MM.1S (cell line): ENCODE measurements at regions not wholly inside any gene's neighbourhood (a gene's known extent, or its start where the extent isn't known, plus 50 kb on each side); places are given as distances from the start of the nearest gene placed in this dataset.

Experiments
- EZH2 ChIP-seq: fragments of 300-600 bp; sonication (generic); optimal IDR thresholded peaks from 2 replicates; pipeline ENCODE3; 2017; ENCODE audit warnings: low read depth, mild to moderate bottlenecking, antibody characterized with exemption, low read length, mixed read lengths
- EZH2phosphoT487 ChIP-seq: fragments of 300-600 bp; sonication (generic); IDR thresholded peaks from 2 replicates; pipeline ENCODE4 v1.6.1; 2018; ENCODE audit warnings: antibody characterized with exemption, low read length
- TF ChIP-seq, protein P1 (sequence below): fragments of 300-600 bp; sonication (generic); IDR thresholded peaks from 2 replicates; pipeline ENCODE4 v1.5.1; 2016; ENCODE audit warnings: antibody characterized with exemption, low read length, mixed read lengths

DNA sequence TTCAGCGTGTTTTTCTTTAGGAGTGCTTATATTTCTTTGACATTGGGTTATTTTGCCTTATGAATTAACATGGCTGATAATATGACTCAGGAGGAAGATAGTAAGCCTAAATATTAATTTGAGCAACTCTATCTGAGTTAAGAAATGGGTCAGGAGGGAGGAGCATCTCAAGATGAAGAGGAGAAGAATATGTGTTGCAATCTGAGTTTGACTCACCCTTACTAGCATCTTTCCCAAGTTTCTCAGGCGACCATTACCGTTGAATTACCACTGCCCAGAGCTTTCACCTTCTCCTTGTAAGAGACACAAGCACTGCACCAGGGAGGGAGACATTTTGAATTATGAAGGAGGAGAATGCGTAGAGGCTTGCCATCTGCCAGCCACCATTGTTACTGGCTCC, 138.3 kb upstream of the MYRIP start:
- TF ChIP-seq, protein P1, sequence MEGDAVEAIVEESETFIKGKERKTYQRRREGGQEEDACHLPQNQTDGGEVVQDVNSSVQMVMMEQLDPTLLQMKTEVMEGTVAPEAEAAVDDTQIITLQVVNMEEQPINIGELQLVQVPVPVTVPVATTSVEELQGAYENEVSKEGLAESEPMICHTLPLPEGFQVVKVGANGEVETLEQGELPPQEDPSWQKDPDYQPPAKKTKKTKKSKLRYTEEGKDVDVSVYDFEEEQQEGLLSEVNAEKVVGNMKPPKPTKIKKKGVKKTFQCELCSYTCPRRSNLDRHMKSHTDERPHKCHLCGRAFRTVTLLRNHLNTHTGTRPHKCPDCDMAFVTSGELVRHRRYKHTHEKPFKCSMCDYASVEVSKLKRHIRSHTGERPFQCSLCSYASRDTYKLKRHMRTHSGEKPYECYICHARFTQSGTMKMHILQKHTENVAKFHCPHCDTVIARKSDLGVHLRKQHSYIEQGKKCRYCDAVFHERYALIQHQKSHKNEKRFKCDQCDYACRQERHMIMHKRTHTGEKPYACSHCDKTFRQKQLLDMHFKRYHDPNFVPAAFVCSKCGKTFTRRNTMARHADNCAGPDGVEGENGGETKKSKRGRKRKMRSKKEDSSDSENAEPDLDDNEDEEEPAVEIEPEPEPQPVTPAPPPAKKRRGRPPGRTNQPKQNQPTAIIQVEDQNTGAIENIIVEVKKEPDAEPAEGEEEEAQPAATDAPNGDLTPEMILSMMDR, result no peak
- TF ChIP-seq EZH2, result no peak
- TF ChIP-seq EZH2phosphoT487, result no peak
